Bronchial epithelial cell (primary cell): ENCODE measurements at regions not wholly inside any gene's neighbourhood (a gene's known extent, or its start where the extent isn't known, plus 50 kb on each side); places are given as distances from the start of the nearest gene placed in this dataset.

Experiments used
- DNase-seq: peaks from one replicate; pipeline ENCODE4 v3.0.0-alpha.2; 2010; ENCODE audit warnings: low read depth
- FAIRE-seq: peaks from 2 replicates; lab custom pipeline; 2011; peaks lifted over from hg19 to GRCh38; lab: Jason Lieb, UNC
- H3K27me3 ChIP-seq: 2 replicates; pipeline ENCODE4 v1.5.1; 2011; ENCODE audit warnings: low read length; ENCODE audit not compliant: control insufficient read depth, insufficient read depth
- H3K36me3 ChIP-seq: 2 replicates; pipeline ENCODE4 v1.5.1; 2011; ENCODE audit warnings: low read length; ENCODE audit not compliant: control insufficient read depth, insufficient read depth
- H3K4me3 ChIP-seq: 2 replicates; pipeline ENCODE4 v1.5.1; 2011; ENCODE audit warnings: mild to moderate bottlenecking, low read depth, low read length, control low read depth
- TF ChIP-seq, protein P1 (sequence below): IDR thresholded peaks from 2 replicates; pipeline ENCODE4 v1.5.1; 2011; ENCODE audit warnings: mild to moderate bottlenecking, moderate library complexity, low read length, control low read depth, inconsistent platforms; ENCODE audit not compliant: insufficient read depth, severe bottlenecking

DNA sequence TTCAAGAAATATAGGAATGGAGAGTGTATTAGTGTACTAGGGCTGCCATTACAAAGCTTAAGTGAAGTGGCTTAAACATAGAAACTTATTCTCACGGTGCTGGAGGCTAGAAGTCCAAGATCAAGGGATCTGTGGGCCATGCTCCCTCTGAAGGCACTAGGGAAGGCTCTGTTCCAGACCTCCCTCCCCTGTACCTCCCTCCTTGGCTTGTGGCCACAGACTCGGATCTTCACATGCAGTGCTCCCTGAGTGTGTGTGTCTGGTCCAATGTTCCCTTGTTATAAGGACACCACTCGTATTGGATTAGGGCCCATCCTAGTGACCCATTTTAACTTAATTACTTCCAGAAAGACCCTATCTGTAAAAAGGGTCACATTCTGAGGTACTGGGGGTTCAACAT, 225.6 kb downstream of the VRK1 start:
- Histone ChIP-seq H3K27me3 (no peaks in the 10 kb centered on the region), H3K4me3 (no peak overlapping the region), H3K36me3 (no peaks in the 10 kb centered on the region)
- FAIRE-seq (no peak), DNase-seq (no peak)
- TF ChIP-seq, protein P1, sequence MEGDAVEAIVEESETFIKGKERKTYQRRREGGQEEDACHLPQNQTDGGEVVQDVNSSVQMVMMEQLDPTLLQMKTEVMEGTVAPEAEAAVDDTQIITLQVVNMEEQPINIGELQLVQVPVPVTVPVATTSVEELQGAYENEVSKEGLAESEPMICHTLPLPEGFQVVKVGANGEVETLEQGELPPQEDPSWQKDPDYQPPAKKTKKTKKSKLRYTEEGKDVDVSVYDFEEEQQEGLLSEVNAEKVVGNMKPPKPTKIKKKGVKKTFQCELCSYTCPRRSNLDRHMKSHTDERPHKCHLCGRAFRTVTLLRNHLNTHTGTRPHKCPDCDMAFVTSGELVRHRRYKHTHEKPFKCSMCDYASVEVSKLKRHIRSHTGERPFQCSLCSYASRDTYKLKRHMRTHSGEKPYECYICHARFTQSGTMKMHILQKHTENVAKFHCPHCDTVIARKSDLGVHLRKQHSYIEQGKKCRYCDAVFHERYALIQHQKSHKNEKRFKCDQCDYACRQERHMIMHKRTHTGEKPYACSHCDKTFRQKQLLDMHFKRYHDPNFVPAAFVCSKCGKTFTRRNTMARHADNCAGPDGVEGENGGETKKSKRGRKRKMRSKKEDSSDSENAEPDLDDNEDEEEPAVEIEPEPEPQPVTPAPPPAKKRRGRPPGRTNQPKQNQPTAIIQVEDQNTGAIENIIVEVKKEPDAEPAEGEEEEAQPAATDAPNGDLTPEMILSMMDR = no peak

DNA sequence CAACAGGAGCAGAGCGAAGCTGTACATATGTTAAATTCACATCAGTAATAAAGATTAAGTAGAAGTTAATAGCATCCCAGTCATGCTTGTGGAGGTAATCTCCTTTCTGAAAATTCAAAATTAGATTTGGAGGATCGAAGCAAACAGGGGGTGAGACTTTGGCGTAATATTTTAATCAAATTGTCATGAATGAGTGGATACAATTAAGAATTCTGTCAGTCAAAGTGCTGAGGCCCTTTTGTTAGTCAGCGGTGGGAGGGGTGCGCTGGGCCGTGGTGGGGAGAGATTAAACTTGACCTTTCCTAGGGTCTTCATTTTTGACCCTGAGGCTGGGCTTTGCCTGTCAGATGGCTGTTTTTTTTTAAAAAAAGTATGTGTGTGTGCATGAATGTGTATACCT, 226.7 kb downstream of the VRK1 start:
- DNase-seq (no peak), FAIRE-seq (no peak)
- Histone ChIP-seq H3K36me3 (no peaks in the 10 kb centered on the region), H3K27me3 (no peaks in the 10 kb centered on the region), H3K4me3 (no peak overlapping the region)
- TF ChIP-seq, protein P1 = no peak

DNA sequence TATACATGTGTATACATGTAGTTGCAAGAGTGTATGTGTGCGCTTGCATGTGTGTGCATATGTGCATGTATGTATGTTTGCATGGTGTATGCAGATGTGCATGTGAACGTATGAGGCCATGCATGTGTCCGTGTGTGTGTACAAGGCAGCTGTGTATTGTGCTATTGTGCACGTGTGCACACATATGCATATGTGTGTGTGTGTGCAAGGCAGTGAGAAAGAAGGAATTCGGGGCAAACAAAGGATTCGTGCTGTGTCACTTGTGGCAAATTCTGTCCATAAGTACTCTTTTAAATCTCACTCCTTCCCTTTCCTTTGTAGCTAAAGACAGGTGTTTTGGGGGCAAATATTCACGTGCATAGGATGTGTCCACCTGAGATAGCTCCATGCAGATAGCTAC, 227.1 kb downstream of the VRK1 start:
- H3K27me3 ChIP-seq = no peaks in the 10 kb centered on the region
- H3K4me3 ChIP-seq = no peak overlapping the region
- FAIRE-seq = no peak
- no peak for DNase-seq
- H3K36me3 ChIP-seq = no peaks in the 10 kb centered on the region
- TF ChIP-seq, protein P1 = no peak

DNA sequence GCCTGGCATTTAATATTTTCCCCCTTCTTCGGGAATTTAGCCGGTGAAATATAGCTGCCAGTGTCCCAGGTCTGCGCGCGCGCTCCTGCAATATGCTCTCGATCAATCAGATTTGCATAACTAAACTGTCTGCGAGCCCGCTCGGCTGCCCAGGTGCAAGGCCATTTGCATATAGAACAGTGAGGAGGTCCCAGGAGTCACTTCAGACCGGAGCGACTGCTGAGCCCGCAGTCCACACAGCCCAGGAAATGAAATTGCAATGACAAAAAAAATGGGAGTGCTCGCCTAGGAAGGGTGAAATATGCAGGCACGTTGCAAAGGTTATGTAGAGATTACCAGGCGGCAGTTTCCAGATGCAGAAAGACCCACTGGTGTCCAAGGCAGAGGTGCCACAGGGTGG, 228.5 kb downstream of the VRK1 start:
- no peak for FAIRE-seq
- TF ChIP-seq, protein P1 = no peak
- DNase-seq = no peak
- H3K4me3 ChIP-seq = no peak overlapping the region
- H3K36me3 ChIP-seq = no peaks in the 10 kb centered on the region
- H3K27me3 ChIP-seq = no peaks in the 10 kb centered on the region

DNA sequence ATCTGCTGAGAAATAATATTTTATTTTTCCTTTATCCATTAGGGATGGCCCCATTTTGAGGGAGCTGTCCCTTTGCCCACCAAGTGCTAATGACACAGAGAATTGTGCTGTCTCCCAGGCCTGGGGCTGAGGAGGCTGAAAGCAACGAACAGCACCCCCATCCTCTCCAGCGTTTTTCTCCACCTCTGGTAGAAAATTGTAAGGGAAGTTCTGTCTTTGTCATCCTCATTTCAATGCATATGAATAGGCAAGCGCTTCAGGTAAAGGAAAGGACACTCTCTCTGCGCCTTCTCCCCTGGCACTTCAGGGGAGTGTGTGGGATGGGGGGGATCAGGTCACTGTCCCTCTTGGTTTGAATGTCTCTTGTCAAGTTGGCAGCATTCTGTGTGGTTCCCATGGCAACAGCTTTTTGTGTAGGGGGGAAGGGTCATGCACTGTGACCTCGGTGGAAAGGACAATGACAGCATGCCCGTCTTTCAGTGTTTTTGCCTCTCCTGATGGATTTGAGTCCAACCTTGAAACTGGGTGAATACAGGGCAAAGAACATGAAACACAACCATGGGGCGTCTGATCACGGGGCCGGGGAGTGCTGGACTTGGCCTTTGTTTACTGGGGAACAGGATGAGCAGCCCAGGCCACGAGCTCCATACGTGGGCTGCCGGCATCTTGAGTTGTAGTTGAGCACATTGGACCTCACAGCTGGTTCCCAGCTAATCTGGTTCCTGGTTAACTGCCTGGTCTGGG, 230.2 kb downstream of the VRK1 start:
- H3K27me3 ChIP-seq = no peaks in the 10 kb centered on the region
- FAIRE-seq = no peak
- H3K4me3 ChIP-seq = no peak overlapping the region
- DNase-seq = no peak
- TF ChIP-seq, protein P1 = no peak
- no peaks in the 10 kb centered on the region for H3K36me3 ChIP-seq

DNA sequence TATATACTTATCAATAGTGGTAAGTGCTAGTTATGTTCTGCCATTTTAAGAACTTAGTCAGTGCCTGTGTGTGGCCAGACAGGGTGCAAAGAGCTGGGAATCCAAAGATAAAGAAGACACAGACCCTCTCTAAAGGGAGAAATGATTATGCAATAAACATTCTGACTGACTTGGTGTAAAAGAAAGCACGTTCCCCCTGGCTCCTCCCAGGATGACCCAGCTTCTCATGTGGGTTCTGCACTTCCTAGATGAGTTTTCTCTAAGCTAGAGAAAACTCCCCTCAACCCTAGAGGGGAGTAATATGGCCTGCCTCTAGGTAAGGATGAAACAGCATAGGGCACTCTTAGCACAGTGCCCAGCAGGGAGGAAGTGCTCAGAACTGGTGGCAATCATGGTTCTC, 231.2 kb downstream of the VRK1 start:
- no peaks in the 10 kb centered on the region for H3K36me3 ChIP-seq
- FAIRE-seq (no peak), DNase-seq (no peak)
- no peak overlapping the region for H3K4me3 ChIP-seq
- peaks cover 5% of the 10 kb centered on the region for H3K27me3 ChIP-seq
- TF ChIP-seq, protein P1 = no peak
